GM21529 (cell line): ENCODE measurements at regions not wholly inside any gene's neighbourhood (a gene's known extent, or its start where the extent isn't known, plus 50 kb on each side); places are given as distances from the start of the nearest gene placed in this dataset.
A peak's percentile ranks its signal among the peaks of the same experiment; 100 is the strongest.

Experiments
- ATAC-seq: cut with Tn5 transposase; IDR thresholded peaks from one replicate; pipeline ENCODE4 v1.9.1; 2021; ENCODE audit not compliant: unreplicated experiment

- ATAC-seq, result no peak
Measured at GRCh38 chr10:85527616-85528317, 838.8 kb downstream of the GRID1 start.

GRCh38 chr10:85528318-85528652 lies 838.3 kb downstream of the GRID1 start:
- ATAC-seq, result no peak

- no peak for ATAC-seq
Measured at GRCh38 chr10:85531706-85532105, 834.9 kb downstream of the GRID1 start.

- ATAC-seq, result no peak
Measured at GRCh38 chr10:85532773-85533172, 833.8 kb downstream of the GRID1 start.

- ATAC-seq, result no peak
Measured at GRCh38 chr10:85535926-85536325, 830.7 kb downstream of the GRID1 start.

- ATAC-seq, result no peak
Measured at GRCh38 chr10:85537561-85537960, 829.0 kb downstream of the GRID1 start.

- no peak for ATAC-seq
Measured at GRCh38 chr10:85538601-85539000, 828.0 kb downstream of the GRID1 start.

- ATAC-seq, result no peak
Measured at GRCh38 chr10:85542152-85542551, 824.4 kb downstream of the GRID1 start.

GRCh38 chr10:85542936-85543730 lies 823.5 kb downstream of the GRID1 start:
- no peak for ATAC-seq

- no peak for ATAC-seq
Measured at GRCh38 chr10:85544956-85545355, 821.6 kb downstream of the GRID1 start.

GRCh38 chr10:85545874-85546273 lies 820.7 kb downstream of the GRID1 start:
- ATAC-seq, result no peak

- no peak for ATAC-seq
Measured at GRCh38 chr10:85547460-85548023, 819.1 kb downstream of the GRID1 start.

GRCh38 chr10:85548034-85548433 lies 818.6 kb downstream of the GRID1 start:
- peak; percentile 93 for ATAC-seq
